GM18873 (cell line): ENCODE measurements at regions not wholly inside any gene's neighbourhood (a gene's known extent, or its start where the extent isn't known, plus 50 kb on each side); places are given as distances from the start of the nearest gene placed in this dataset.
"Not testable (repeated sequence)": the region's sequence is repeated elsewhere in the genome, so short reads cannot be mapped to it uniquely, and the experiment has no call there.

Source experiments
- ATAC-seq: cut with Tn5 transposase; IDR thresholded peaks from one replicate; pipeline ENCODE4 v1.9.1; 2021; ENCODE audit warnings: mild to moderate bottlenecking, moderate library complexity, moderate number of reproducible peaks; ENCODE audit not compliant: unreplicated experiment, low FRiP score

DNA sequence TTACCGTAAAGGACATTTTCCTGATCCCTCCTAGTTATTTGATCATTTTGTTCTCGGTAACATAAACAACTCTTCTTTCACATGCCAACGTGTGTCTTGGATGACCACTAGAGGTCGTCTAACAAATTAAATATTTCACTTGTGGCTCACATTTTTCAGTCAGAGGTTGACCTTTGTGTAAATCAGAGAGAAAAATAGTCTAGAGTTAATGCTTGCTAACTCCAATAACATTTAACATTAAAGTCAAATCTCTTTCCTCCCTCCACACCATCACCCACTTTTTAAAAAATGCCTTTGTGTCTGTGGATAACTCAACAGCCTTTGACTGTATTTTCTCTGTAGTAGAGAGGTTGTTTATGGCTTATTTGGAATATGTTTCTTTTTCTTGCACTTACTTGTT lies 220.5 kb upstream of the B3GALT2 start:
- ATAC-seq, result no peak

DNA sequence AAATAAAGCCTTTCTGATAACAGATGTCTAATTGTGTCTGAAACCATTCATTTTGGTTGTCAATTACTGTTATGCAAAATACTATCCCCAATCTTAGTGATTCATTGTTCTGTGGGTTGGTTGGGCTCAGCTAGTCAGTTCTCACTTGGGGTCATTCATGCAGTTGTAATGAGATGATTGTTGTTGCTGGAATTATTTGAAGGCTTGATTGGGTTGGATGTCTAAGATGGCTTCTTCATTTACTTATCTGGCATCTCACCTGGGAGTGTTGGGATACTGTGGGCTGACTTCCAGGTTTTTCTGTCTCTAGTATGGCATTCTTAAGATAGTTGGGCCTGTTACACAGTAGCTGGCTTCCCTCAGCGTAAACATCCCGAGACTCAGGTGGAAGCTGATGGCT lies 217.8 kb upstream of the B3GALT2 start:
- ATAC-seq, result no peak

DNA sequence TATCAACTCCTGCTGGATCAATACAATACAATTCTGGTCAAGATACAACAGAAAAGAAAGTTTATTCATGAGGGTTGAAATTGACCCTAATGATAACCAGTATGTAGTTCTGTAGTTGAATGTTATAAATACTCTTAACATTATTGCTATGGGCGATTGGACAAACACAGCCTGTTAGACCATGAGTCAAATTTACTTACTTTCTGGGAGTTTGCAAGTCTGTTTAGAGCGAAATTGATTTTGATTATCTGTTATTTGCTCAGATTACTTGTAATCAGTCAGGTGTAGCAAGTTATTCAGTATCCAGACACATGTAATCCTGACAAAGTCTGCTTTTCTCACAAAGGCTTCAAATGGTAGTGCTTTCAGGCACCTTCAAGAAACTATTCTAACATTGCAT lies 216.6 kb upstream of the B3GALT2 start:
- no peak for ATAC-seq

DNA sequence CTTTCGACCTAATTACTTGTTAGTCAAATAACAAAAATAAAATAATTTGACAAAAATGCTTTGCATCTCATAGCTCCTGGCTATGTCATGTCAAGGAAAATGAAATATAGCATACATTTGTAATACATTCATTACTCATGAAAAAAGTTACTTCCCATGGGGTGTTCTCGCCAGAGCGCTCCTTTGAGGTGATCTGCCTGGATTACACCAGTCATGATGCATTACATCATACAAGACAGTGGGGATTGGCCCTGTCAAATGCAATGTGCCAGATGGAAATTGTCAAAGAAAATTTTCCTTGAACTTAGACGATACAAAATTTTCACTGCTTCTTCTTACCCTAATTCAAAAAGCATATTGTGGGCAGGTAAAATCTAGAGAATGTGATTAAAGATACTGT lies 215.6 kb upstream of the B3GALT2 start:
- ATAC-seq, result no peak

DNA sequence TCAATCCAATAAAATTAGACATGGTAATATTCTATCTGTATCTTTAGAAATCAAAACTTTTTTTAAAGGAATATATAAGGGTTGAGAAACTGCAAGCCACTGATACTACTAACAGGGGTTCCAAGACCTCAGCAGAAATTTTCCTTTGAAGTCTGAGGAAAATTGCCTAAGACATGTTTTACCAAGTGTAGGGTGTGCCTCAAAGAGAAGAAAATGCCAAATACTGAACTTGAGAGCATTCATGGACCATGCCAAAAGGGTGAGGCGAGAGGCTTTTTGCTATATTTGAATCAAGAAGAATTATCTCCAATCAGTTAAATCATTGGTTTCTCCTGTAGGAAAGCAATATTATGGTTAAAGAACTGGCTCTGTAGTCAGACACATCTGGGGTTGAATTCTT lies 207.9 kb upstream of the B3GALT2 start:
- no peak for ATAC-seq

DNA sequence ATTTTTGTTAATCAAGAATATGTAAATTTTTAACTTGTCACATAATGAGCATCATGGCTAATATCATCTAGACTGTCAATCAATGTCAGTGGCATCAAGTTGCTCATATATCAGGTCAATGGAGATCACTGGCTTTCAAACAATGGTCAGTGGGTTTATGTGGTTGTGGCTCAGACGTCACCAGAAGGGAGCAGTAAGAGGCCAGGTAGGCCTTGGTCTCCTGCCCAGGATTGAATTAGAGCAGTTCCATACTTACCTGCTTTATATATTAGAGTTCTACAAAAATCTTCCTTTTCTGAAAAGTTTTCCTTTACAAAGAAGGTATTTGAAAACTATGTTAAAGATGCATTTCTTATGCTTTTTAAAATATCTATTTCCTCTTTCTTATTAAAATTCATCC lies 206.3 kb upstream of the B3GALT2 start:
- no peak for ATAC-seq

DNA sequence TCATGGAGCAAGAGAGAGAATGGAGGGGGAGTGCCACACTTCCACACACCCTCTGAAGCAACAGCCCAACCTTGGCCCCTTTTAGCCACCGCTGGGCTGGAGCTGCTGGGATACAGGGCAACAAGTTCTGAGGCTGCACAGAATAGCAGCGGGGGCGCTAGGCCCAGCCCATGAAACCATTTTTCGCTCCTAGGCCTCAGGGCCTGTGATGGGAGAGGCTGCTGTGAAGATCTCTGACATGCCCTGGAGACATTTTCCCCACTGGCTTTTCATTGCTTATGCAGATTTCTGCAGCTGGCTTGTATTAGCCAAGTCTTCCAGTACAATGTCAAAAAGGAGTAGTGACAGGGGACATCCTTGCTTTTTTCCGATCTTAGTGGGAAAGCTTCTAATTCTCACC lies 202.3 kb upstream of the B3GALT2 start:
- no peak for ATAC-seq

DNA sequence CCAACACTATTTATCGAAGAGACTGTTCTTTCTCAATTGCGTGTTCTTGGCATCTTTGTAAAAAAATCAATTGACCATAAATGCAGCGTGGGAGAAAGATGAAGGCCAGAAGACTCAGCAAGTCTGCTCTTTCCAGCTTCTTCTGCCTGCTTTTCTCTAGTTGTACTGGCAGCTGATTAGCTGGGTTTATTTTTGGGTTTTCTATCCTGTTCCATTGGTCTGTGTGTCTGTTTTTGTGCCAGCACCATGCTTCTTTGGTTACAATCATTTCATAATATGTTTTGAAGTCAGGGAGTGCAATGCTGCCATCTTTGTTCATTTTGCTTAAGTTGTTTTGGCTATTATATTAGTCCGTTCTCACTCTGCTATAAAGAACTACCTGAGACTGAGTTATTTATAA lies 201.8 kb upstream of the B3GALT2 start:
- ATAC-seq, result no peak

DNA sequence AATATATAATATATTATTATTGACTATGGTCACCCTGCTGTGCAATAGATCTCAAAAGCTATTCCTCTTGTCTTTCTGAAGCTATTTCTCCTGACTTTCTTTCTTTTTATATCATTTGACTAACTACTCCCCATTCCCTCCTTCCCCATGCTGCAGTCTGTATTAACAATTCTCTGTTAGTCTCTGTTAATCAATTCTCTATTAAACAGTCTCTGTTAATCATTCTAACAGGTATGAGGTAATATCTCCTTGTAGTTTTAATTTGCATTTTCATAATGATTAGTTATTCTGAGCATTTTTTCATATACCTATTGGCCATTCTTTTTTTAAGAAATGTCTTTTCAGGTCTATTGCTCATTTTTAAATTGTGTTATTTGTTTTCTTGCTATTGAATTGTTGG lies 201.0 kb upstream of the B3GALT2 start:
- ATAC-seq, result no peak

DNA sequence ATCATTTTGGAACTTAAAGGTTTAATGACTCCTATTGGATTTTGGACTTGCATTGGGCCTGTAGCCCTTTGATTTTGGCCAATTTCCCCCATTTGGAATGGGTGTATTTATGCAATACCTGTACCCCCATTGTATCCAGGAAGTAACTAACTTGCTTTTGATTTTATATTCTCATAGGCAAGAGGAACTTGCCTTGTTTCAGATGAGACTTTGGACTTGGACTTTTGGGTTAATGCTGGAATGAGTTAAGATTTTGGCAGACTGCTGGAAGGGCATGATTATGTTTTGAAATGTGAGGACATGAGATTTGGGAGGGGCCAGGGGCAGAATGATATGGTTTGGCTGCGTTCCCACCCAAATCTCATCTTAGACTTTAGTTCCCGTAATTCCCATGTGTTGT lies 192.0 kb upstream of the B3GALT2 start:
- ATAC-seq, result not testable (repeated sequence)

DNA sequence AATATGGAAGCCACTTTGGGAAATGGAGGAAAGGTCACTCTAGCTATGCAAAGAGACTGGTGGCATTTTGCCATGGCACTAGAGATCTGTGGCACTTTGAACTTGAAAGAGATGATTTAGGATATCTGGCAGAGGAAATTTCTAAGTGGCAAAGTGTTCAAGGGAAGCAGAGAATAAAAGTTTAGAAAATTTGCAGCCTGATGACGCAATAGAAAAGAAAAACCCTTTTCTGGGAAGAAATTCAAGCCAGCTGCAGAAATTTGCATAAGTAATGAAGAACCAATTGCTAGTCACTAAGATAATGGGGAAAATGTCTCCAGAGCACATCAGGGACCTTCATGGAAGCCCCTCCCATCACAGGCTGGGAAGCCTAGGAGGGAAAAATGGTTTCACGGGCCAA lies 191.1 kb upstream of the B3GALT2 start:
- ATAC-seq, result no peak

DNA sequence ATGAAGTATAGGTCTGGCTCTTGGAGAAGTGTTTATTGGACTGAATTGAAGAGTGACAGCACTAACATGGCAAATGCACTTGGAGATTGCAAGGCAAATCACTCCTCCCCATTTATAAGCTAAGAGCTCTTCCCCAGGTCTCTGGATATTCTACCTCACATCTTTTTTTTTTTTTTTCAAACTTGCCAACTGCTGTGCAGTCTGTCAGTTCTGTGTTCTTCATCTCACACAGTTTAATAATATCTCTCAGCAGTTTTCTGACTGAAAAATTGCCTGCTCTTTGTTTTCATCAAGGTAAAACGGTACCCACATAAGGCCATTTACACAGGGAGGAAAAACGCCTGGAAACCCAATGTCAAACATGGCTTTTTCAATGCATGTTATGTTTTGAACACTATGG lies 186.1 kb upstream of the B3GALT2 start:
- no peak for ATAC-seq

DNA sequence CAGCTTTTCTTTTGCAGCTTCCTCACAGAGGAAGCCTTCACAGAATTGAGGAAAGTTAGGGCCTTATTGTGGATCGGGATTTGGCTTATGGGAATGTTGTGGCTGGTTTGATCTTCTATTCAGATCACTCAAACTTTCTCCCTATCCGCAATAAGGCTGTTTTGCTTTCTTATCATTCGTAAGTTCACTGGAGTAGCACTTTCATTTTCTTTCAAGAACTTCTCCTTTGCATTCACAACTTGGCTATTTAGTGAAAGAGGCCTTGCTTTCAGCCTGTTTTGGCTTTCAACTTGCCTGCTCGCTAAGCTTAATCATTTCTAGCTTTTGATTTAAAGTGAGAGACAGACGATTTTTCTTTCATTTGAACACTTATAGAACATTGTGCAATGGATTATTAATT lies 181.9 kb upstream of the B3GALT2 start:
- ATAC-seq, result peak; percentile 68

DNA sequence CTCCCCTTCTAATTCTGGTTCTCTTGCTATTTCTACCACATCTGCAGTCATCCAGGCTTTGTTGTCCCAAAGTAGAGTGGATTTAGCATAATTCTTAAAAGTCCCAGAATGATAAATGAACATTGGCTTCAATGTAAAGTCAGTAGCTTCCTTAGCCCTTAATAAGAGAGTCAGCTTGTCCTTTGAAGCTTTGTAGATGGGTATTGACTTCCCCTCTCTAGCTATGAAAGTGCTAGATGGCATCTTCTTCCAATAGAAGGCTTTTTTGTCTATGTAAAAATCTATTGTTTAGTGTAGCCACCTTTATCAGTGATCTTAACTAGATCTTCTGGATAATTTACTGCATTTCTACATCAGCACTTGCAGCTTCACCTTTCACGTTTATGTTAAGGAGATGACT lies 181.4 kb upstream of the B3GALT2 start:
- ATAC-seq, result no peak

DNA sequence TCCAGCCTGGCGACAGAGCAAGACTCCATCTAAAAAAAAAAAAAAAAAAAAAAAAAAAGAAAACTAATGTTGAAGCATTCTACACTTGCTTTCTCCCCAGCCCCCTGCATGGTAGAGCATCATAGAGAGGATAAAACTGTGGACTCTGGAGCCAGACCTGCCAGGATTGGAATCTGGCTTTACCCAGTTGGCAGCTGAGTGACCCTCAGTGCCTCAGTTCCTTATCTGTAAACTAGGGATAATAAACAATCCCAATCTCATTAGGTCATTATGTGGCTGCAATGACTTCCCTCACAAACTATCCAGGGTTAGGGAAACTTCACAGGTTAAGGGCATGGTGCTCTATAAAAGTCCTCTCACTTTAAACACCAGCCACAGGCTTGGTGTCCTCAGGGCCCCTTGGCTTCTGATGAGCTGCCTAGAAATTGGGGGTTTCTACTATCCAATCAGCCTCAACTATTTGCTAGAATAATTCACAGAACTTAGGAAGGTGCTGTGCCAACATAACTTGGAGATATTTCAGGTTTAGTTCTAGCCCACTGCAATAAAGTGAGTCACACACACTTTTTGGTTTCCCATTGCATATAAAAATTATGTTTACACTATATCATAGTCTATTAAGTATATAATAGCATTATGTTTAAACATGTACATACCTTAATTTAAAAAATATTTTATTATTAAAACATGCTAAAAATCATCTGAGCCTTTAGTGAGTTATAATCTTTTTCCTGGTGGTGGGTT lies 180.5 kb upstream of the B3GALT2 start:
- no peak for ATAC-seq

DNA sequence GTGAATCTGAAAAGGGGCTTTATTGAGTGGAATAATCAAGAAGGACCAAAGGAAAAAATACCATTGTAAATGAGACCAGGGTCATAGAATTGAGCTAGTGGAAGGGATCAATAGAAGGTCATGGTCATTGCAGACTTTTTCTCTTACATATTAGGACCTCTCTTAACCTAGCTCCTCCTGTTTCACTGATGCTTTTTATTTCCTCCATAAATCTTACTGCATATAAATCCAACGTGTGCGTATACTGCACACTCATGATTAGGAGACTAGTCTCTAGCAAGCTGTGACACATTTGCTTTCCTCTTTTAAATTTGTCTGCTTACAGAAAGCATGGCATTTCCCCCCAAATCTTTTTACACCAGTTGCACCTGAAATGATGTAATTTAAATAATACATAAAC lies 179.6 kb upstream of the B3GALT2 start:
- ATAC-seq, result no peak

DNA sequence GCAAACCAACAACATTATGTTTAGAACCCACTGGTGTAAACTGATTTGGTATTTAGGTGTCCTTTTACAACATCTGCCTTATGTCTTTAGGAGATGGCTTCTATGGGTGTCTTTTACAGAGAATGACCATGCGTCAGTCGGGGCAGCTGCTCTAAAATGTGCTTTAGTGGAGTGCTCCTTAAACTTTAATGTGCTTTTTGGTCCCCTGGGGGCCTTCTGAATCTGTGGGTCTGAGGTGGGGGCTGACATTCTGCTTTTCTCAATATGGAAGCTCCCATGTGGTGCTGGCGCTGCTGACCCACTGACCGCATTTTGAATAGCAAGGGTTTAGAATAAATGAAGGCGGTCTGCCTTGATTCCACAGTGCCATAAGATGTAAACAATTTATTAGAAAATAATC lies 173.2 kb upstream of the B3GALT2 start:
- ATAC-seq, result no peak

DNA sequence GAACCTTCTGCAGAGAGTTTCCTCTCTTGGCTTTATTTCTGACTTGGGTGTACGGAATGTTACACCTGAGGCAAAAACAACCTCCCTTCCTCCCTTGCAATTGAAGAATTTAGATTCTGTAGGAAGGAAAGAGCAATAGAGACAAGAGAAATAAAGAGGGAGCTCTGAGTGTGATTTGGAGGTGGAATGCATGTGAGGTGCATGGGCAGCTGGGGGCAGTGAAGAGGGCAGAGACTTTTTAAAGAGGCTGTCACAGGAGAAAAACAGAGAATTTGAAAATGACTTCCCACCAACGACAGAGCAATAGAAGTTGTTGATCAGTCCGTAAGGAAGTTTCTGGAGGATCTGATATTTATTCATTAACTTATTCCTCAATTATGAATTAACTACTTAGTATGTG lies 172.0 kb upstream of the B3GALT2 start:
- ATAC-seq, result no peak

DNA sequence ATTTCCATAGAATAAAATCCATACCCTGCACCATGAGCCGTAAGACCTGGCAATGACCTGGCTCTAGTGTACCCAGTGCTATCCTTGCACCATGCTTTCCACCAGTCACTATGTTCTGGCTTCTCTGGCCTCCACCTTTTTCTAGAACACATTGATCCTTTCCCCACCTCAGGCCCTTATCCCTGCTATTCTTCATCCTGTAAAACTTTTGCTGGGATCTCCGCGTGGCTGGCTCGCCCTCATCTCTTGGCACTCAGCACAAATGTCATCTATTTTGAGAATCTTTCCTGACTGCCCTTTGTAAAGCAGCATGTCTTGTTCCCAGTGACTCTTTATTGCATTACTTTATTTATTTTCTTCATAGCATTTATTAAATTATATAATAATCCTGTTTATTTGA lies 169.8 kb upstream of the B3GALT2 start:
- no peak for ATAC-seq

DNA sequence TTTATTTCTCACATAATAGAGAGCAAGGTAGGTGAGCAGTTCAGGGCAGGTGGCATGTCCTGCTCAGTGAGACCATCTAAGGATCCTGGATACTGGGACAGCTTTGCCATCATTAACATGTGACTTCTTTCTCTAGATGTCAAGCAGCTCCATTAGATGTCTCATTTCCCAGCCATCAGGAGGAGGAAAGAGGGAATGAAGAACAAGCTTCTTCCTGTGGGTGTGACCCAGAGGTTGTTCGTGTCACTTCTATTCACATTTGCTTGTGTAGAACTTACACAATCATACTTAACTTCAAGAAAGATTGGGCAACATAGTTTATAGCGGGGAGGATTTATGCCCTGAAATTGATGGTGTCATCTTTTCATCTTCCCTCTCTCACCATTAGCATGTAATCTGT lies 169.2 kb upstream of the B3GALT2 start:
- ATAC-seq, result no peak

DNA sequence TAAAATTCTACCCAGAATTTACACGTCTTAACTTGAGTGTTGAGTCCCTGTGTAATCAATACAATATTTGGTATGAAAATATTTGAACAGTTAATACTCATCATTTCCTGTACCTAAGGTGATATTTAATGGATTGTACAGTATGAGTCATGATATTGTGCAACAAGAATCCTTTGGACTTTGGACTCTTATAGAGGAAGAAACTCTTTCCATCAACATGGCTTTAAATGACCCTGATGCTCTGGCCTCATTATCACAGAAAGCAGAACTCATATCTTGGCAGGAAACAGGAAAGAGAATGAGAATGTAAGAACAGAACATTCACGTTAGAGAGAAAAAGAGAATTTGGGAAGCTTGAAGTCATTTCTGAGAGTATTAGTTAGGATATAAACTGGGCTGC lies 168.8 kb upstream of the B3GALT2 start:
- ATAC-seq, result no peak

DNA sequence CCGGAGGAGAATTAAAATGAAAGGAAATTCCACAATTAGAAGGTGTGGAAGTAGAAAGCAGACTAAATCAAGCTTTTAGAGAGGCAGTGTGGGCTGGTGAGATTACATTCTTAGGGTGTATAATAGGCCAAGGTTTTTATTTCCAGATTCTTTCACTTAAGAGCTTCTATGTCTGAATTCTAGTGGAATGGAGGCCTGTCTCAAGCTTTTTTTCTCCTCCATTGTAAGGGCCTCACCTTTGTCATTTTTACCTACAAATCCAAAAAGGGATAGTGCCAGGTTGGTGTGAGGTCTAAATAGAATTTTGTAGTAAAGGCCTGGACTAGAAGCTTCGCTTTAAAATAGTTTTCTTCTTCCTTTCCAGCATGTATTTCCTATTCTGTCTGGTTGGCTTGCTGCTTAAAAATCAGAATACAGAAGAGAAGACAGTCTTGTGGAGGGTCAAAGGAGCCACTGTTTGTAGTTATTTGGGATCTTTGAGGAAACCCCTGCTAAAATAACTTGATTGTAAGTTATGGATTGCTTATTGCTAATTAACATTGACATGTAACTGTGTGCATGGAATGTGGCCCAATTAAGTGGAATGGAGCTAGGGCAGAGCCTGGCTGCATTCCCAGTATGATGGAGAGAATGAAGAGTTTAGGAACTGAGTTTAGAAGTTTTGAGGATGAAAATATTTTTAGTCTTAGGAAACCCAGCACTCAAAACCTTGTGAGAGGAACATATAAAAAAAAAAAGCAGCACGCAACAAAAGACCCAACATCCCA lies 162.5 kb upstream of the B3GALT2 start:
- no peak for ATAC-seq
